Common myeloid progenitor, CD34-positive (primary cell): ENCODE measurements at regions not wholly inside any gene's neighbourhood (a gene's known extent, or its start where the extent isn't known, plus 50 kb on each side); places are given as distances from the start of the nearest gene placed in this dataset.
"Not testable (repeated sequence)": the region's sequence is repeated elsewhere in the genome, so short reads cannot be mapped to it uniquely, and the experiment has no call there.

Experiments
- CTCF ChIA-PET: fragments of 350-600 bp; sonication (Branson Sonifier 250); formaldehyde crosslinking; loops from one replicate; lab custom pipeline; 2021; ENCODE audit warnings: antibody characterized with exemption; lab: Charles Lee
- POLR2A ChIA-PET: fragments of 350-600 bp; sonication (Branson Sonifier 250); formaldehyde crosslinking; loops from one replicate; lab custom pipeline; 2021; ENCODE audit warnings: antibody characterized with exemption; lab: Charles Lee
- DNase-seq, 3 donors: peaks; one replicate each; pipeline versions ENCODE4 v3.0.0 to v3.0.0-alpha.2; 2013
- H3K27ac ChIP-seq, 2 experiments: 1 replicate in 1 of 2; 2 replicates in 1 of 2; pipeline ENCODE4 v1.7.0; 2013; ENCODE audit warnings: inconsistent platforms in 2 of 2, low read length in 2 of 2, mild to moderate bottlenecking in 2 of 2, low read depth in 1 of 2, moderate library complexity in 1 of 2; ENCODE audit not compliant: severe bottlenecking in 2 of 2, insufficient read depth in 1 of 2, poor library complexity in 1 of 2
- H3K27me3 ChIP-seq, 5 experiments: replicated peaks in 2 of 5; 1 replicate in 3 of 5; 2 replicates in 2 of 5; pipeline versions ENCODE4 v1.6.1 to v1.7.0; 2013; ENCODE audit warnings: low read length in 4 of 5, mild to moderate bottlenecking in 2 of 5, moderate library complexity in 2 of 5, inconsistent platforms in 1 of 5; ENCODE audit not compliant: insufficient read depth in 5 of 5, control insufficient read depth in 4 of 5
- H3K36me3 ChIP-seq, 4 experiments: 1 replicate in 2 of 4; 2 replicates in 2 of 4; pipeline versions ENCODE4 v1.6.1 to v1.7.0; 2013; ENCODE audit warnings: low read length in 3 of 4, control low read depth in 1 of 4, mild to moderate bottlenecking in 1 of 4; ENCODE audit not compliant: control insufficient read depth in 4 of 4, insufficient read depth in 4 of 4
- H3K4me1 ChIP-seq, 4 experiments: 1 replicate in 3 of 4; 2 replicates in 1 of 4; pipeline versions ENCODE4 v1.6.1 to v1.7.1; 2013; ENCODE audit warnings: low read length in 3 of 4, mild to moderate bottlenecking in 3 of 4, control low read depth in 1 of 4, inconsistent platforms in 1 of 4, moderate library complexity in 1 of 4; ENCODE audit not compliant: control insufficient read depth in 4 of 4, insufficient read depth in 4 of 4; ENCODE audit errors: control extremely low read depth in 1 of 4
- H3K4me3 ChIP-seq, 7 experiments: 1 replicate in 4 of 7; 2 replicates in 3 of 7; pipeline versions ENCODE4 v1.5.1 to v1.7.0; 2013; ENCODE audit warnings: mild to moderate bottlenecking in 7 of 7, low read length in 6 of 7, moderate library complexity in 6 of 7, inconsistent platforms in 2 of 7, low read depth in 2 of 7, control low read depth in 1 of 7; ENCODE audit not compliant: insufficient read depth in 4 of 7, control insufficient read depth in 1 of 7; ENCODE audit errors: extremely low read depth in 1 of 7
- H3K9me3 ChIP-seq, 5 experiments: 1 replicate in 4 of 5; 2 replicates in 1 of 5; pipeline versions ENCODE4 v1.6.1 to v1.7.1; 2013; ENCODE audit warnings: low read length in 4 of 5, mild to moderate bottlenecking in 2 of 5, inconsistent platforms in 1 of 5, low read depth in 1 of 5, moderate library complexity in 1 of 5; ENCODE audit not compliant: control insufficient read depth in 4 of 5, insufficient read depth in 2 of 5; ENCODE audit errors: control extremely low read depth in 1 of 5
- WGBS: methylation state at CpG from one replicate; pipeline ENCODE4 v1.1.5; 2013; ENCODE audit not compliant: insufficient coverage; 5-methylcytosine and 5-hydroxymethylcytosine counted together

GRCh38 chr3:193819117-193820010 lies 226.4 kb downstream of the OPA1 start:
- POLR2A ChIA-PET, result no interaction called here
- DNase-seq, result no peak
- Histone ChIP-seq H3K4me1 (peaks cover 0 to 6% (median 3%) of the 10 kb centered on the region in 4 experiments), H3K27me3 (no peaks in the 10 kb centered on the region), H3K27ac (no peak overlapping the region), H3K36me3 (no peaks in the 10 kb centered on the region), H3K9me3 (no peaks in the 10 kb centered on the region), H3K4me3 (no peak overlapping the region)
- CTCF ChIA-PET, result interaction anchor here (1.2 kb wide), 1 partner anchor 26 kb away, joined by 3 read pairs; no protein-coding TSS in a partner anchor
- whole genome bisulfite sequencing, result 97% methylated on average over 15 of the region's 16 CpGs

- peak in 2 of 3 donors; percentile 73 to 79 for DNase-seq
- ChIA-PET CTCF (interaction anchor here (0.7 to 0.9 kb wide), 2 partner anchors 36 to 53 kb away, joined by 3 read pairs; no protein-coding TSS in a partner anchor), POLR2A (no interaction called here)
- H3K4me1 ChIP-seq, result peaks cover 0 to 7% (median 3%) of the 10 kb centered on the region in 4 experiments
- H3K27ac ChIP-seq, result no peak overlapping the region
- no peaks in the 10 kb centered on the region for H3K36me3 ChIP-seq
- H3K9me3 ChIP-seq, result no peaks in the 10 kb centered on the region
- H3K27me3 ChIP-seq, result no peaks in the 10 kb centered on the region
- H3K4me3 ChIP-seq, result no peak overlapping the region
- WGBS, result no CpG with 5 or more reads among the region's 2 CpGs
Observed at GRCh38 chr3:193821151-193821668, 228.2 kb downstream of the OPA1 start.

GRCh38 chr3:193822492-193823212 lies 229.6 kb downstream of the OPA1 start:
- H3K9me3 ChIP-seq, result no peaks in the 10 kb centered on the region
- H3K4me1 ChIP-seq, result peaks cover 0 to 7% (median 3%) of the 10 kb centered on the region in 4 experiments
- no peak overlapping the region for H3K4me3 ChIP-seq
- no peak for DNase-seq
- WGBS, result 100% methylated on average over 2 of the region's 3 CpGs
- no peaks in the 10 kb centered on the region for H3K27me3 ChIP-seq
- ChIA-PET CTCF (no interaction called here), POLR2A (no interaction called here)
- H3K36me3 ChIP-seq, result no peaks in the 10 kb centered on the region
- no peak overlapping the region for H3K27ac ChIP-seq

- CTCF ChIA-PET, H3K36me3 ChIP-seq, H3K4me3 ChIP-seq, DNase-seq, H3K4me1 ChIP-seq, H3K27ac ChIP-seq, H3K27me3 ChIP-seq, H3K9me3 ChIP-seq: not testable (repeated sequence)
- POLR2A ChIA-PET, result interaction anchor here (0.7 kb wide), 1 partner anchor 174 kb away, joined by 3 read pairs; no protein-coding TSS in a partner anchor
- WGBS, result 100% methylated on average over 2 of the region's 3 CpGs
Observed at GRCh38 chr3:193823213-193823605, 230.2 kb downstream of the OPA1 start.

GRCh38 chr3:193824365-193824764 lies 231.4 kb downstream of the OPA1 start:
- H3K9me3 ChIP-seq, result no peaks in the 10 kb centered on the region
- H3K4me1 ChIP-seq, result peaks cover 0 to 7% (median 3%) of the 10 kb centered on the region in 4 experiments
- no peaks in the 10 kb centered on the region for H3K36me3 ChIP-seq
- ChIA-PET CTCF (no interaction called here), POLR2A (no interaction called here)
- no peak overlapping the region for H3K27ac ChIP-seq
- no peaks in the 10 kb centered on the region for H3K27me3 ChIP-seq
- no peak overlapping the region for H3K4me3 ChIP-seq
- DNase-seq, result no peak

GRCh38 chr3:193825617-193826016 lies 232.6 kb downstream of the OPA1 start:
- Histone ChIP-seq H3K4me1 (peaks cover 0 to 7% (median 3%) of the 10 kb centered on the region in 4 experiments), H3K36me3 (no peaks in the 10 kb centered on the region), H3K4me3 (no peak overlapping the region), H3K9me3 (no peaks in the 10 kb centered on the region), H3K27me3 (no peaks in the 10 kb centered on the region), H3K27ac (no peak overlapping the region)
- ChIA-PET CTCF (interaction anchor here (0.6 to 0.8 kb wide), 2 partner anchors 9 to 43 kb away, joined by 3 to 5 read pairs; no protein-coding TSS in a partner anchor), POLR2A (no interaction called here)
- DNase-seq, result no peak
- 79% methylated on average over 6 of the region's 6 CpGs for WGBS
